ENCODE measurements at regions not wholly inside any gene's neighbourhood (a gene's known extent, or its start where the extent isn't known, plus 50 kb on each side); places are given as distances from the start of the nearest gene placed in this dataset.

GRCh38 chr22:47296405-47297260 is 534.2 kb downstream of the TBC1D22A start:
- DNase-seq = no peak

- no peak for DNase-seq
Measured at GRCh38 chr22:47295982-47296381, 533.5 kb downstream of the TBC1D22A start.

GRCh38 chr22:47295226-47295901 is 532.9 kb downstream of the TBC1D22A start:
- no peak for DNase-seq

GRCh38 chr22:47294576-47294975 is 532.1 kb downstream of the TBC1D22A start:
- no peak for DNase-seq

GRCh38 chr22:47294222-47294532 is 531.7 kb downstream of the TBC1D22A start:
- DNase-seq = no peak

GRCh38 chr22:47293368-47294221 is 531.1 kb downstream of the TBC1D22A start:
- no peak for DNase-seq

- no peak for DNase-seq
Measured at GRCh38 chr22:47292546-47293320, 530.3 kb downstream of the TBC1D22A start.

GRCh38 chr22:47291565-47292495 is 529.4 kb downstream of the TBC1D22A start:
- DNase-seq = no peak

- no peak for DNase-seq
Measured at GRCh38 chr22:47290706-47291430, 528.4 kb downstream of the TBC1D22A start.

- DNase-seq = no peak
Measured at GRCh38 chr22:47289336-47289985, 527.0 kb downstream of the TBC1D22A start.

GRCh38 chr22:47288680-47289079 is 526.2 kb downstream of the TBC1D22A start:
- no peak for DNase-seq

- no peak for DNase-seq
Measured at GRCh38 chr22:47287516-47287915, 525.1 kb downstream of the TBC1D22A start.

GRCh38 chr22:47286590-47286989 is 524.1 kb downstream of the TBC1D22A start:
- DNase-seq = no peak

- no peak for DNase-seq
Measured at GRCh38 chr22:47285981-47286380, 523.5 kb downstream of the TBC1D22A start.

GRCh38 chr22:47284822-47285221 is 522.4 kb downstream of the TBC1D22A start:
- DNase-seq = no peak

GRCh38 chr22:47284360-47284759 is 521.9 kb downstream of the TBC1D22A start:
- DNase-seq = no peak

GRCh38 chr22:47283616-47284270 is 521.3 kb downstream of the TBC1D22A start:
- no peak for DNase-seq

GRCh38 chr22:47282851-47283250 is 520.4 kb downstream of the TBC1D22A start:
- no peak for DNase-seq

- no peak for DNase-seq
Measured at GRCh38 chr22:47282366-47282765, 519.9 kb downstream of the TBC1D22A start.

Measured in stimulated activated CD4-positive, alpha-beta T cell treated with anti-CD3 and anti-CD28 coated beads, Interleukin-4, amount 100 ng/mL, for 24 hours (primary cell).